ENCODE measurements at regions not wholly inside any gene's neighbourhood (a gene's known extent, or its start where the extent isn't known, plus 50 kb on each side); places are given as distances from the start of the nearest gene placed in this dataset.
"Not testable (repeated sequence)": the region's sequence is repeated elsewhere in the genome, so short reads cannot be mapped to it uniquely, and the experiment has no call there.

- DNase-seq (ENCODE audit: low read depth in 4 of 4, low spot score in 2 of 4) = no peak
Observed at GRCh38 chr2:149781263-149781808, 193.8 kb upstream of the MMADHC start.

- no peak for DNase-seq (ENCODE audit: low read depth in 4 of 4, low spot score in 2 of 4)
Observed at GRCh38 chr2:149773006-149773405, 185.4 kb upstream of the MMADHC start.

- no peak for DNase-seq (ENCODE audit: low read depth in 4 of 4, low spot score in 2 of 4)
Observed at GRCh38 chr2:149768320-149768799, 180.8 kb upstream of the MMADHC start.

DNA sequence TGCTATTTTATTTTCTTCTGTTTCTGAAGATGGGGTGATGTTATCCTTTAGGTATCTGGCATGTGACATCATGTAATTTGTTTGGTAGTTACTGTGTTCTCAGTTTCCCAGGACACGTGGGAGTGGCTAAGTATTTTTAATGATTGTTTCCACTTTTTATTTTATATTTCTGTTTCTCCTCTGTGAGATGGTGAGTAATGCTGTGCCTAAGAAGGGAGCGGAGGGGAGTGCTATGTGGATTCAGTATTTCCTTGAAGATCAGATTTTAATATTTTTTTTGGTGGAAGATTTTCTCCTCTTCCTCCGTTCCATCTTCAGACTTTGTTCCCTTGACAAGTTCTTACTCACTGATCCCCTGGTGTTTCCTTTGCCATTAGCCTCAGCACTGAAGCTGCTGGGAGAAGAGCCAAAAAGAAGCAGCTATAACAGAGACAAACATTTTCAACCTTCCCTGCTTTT lies 180.0 kb upstream of the MMADHC start:
- DNase-seq (ENCODE audit: low read depth in 4 of 4, low spot score in 2 of 4) = no peak

GRCh38 chr2:149766339-149766738 lies 178.8 kb upstream of the MMADHC start:
- no peak for DNase-seq (ENCODE audit: low read depth in 4 of 4, low spot score in 2 of 4)

- no peak for DNase-seq (ENCODE audit: low read depth in 4 of 4, low spot score in 2 of 4)
Observed at GRCh38 chr2:149765636-149766035, 178.1 kb upstream of the MMADHC start.

- DNase-seq (ENCODE audit: low read depth in 4 of 4, low spot score in 2 of 4) = no peak
Observed at GRCh38 chr2:149765003-149765402, 177.4 kb upstream of the MMADHC start.

- DNase-seq (ENCODE audit: low read depth in 4 of 4, low spot score in 2 of 4) = no peak
Observed at GRCh38 chr2:149763358-149763757, 175.8 kb upstream of the MMADHC start.

- no peak for DNase-seq (ENCODE audit: low read depth in 4 of 4, low spot score in 2 of 4)
Observed at GRCh38 chr2:149761611-149762010, 174.0 kb upstream of the MMADHC start.

DNA sequence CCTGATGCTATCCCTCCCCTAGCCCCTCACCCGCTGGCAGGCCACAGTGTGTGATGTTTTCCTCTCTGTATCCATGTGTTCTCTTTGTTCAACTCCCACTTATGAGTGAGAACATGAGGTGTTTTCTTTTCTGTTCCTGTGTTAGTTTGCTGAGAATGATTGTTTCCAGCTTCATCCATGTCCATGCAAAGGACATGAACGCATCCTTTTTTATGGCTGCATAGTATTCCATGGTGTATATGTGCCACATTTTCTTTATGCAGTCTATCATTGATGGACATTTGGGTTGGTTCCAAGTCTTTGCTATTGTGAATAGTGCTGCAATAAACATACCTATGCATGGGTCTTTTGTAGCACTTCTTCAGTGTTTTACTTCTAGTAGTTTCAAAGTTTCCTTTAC lies 171.8 kb upstream of the MMADHC start:
- DNase-seq (ENCODE audit: low read depth in 4 of 4, low spot score in 2 of 4) = not testable (repeated sequence)

DNA sequence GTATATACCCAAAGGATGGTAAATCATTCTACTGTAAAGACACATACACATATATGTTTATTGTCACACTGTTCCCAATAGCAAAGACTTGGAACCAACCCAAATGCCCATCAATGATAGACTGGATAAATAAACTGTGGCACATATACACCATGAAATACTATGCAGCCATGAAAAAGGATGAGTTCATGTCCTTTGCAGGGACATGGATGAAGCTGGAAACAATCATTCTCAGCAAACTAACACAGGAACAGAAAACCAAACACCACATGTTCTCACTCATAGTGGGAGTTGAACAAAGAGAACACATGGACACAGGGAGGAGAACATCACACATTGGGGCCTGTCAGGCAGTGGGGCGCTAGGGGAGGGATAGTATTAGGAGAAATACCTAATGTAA lies 167.1 kb upstream of the MMADHC start:
- not testable (repeated sequence) for DNase-seq (ENCODE audit: low read depth in 4 of 4, low spot score in 2 of 4)

DNA sequence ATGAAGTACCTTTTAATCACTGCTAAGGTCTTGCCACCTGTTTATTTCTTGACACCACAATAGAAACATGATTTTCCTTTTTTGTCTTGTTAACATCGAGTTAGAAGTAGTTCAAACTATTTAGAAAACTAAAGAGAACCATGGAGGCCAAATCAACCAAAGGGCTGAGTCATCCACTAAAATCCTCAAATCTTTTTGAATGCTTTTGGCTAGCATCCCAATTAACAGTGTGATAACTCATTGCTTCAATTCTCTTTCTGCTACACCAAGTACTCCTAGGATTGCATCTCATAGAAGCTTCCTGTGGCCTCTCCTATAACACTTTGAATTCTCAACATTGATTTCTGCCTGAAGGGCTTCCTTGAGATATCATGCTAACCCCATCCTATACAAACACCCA lies 159.9 kb upstream of the MMADHC start:
- DNase-seq (ENCODE audit: low read depth in 4 of 4, low spot score in 2 of 4) = no peak

DNA sequence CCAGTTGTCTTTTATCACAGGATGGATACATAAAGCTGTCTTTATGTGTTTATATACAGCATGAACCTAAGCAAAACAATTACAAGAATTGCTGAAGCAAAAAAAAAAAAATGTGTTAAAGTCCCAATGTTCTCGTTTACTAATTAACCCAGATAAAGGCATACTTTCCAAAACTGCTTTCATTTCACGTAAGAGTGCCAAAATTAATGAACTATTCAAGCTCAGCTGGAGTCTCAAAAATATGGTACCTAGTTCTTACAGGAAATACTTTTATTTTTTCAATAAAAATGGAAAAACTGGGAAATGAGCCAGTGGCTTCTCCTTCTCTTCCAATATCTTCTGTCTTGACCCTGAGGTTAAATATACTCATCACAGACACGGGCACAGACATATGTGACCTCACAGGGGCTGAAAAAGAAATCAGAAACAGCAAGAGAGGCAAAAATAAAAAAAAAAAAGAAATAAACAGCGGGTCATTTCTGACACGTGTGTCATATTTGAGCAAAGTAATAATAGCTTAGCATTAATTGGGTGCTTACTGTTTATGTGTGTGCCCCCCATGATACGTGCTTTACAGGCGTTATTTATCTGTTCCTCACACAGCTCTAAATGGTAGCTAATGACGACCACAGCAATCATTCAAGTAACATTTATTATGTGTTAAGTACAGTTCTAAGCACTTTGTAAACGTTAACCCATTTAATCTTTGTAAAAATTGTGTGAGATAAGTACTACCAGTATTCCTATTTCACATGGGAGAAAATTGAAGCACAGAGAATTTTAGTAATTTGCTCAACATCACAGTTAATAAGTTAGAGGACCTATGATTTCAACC lies 158.0 kb upstream of the MMADHC start:
- DNase-seq (ENCODE audit: low read depth in 4 of 4, low spot score in 2 of 4) = no peak

GRCh38 chr2:149744865-149745264 lies 157.3 kb upstream of the MMADHC start:
- no peak for DNase-seq (ENCODE audit: low read depth in 4 of 4, low spot score in 2 of 4)

GRCh38 chr2:149743842-149744448 lies 156.4 kb upstream of the MMADHC start:
- no peak for DNase-seq (ENCODE audit: low read depth in 4 of 4, low spot score in 2 of 4)

DNA sequence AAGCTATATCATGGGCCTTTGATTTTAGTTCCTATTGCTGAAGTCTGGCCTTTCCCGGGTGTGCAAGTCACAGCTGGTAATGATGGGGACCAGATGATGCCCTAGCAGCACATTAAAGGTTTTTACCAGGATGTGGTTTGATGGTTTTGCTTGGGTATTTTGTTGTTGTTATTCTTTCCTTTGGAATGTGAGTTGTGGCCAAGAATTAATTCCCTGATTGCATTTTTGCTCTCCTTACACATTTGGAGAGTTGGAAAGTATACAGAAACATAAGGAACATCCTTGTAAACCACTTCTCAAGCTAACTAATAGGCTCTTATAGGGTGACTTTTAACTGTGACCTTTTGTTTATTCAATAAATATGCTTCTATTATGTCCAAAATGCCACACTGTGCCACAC lies 154.1 kb upstream of the MMADHC start:
- no peak for DNase-seq (ENCODE audit: low read depth in 4 of 4, low spot score in 2 of 4)

DNA sequence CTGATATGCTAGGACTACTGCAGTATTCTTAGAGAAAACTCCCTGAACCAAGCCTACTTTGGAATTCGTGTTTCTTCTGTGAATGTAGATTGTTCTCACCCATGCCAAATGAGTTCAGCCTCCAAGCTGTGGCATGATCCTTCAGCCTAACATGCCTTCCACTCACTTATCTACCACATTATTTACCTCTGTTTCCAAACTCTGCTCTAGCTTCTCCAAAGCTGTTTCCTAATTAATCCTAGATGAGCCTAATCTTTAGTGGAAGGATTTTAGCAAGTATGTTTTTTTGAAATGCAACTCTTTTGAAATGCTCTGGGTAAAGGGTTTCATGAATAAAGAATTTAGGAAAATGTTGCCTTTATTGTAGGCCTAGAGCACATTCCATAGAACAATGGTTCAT lies 152.9 kb upstream of the MMADHC start:
- no peak for DNase-seq (ENCODE audit: low read depth in 4 of 4, low spot score in 2 of 4)

GRCh38 chr2:149739883-149740265 lies 152.3 kb upstream of the MMADHC start:
- DNase-seq (ENCODE audit: low read depth in 4 of 4, low spot score in 2 of 4) = no peak

DNA sequence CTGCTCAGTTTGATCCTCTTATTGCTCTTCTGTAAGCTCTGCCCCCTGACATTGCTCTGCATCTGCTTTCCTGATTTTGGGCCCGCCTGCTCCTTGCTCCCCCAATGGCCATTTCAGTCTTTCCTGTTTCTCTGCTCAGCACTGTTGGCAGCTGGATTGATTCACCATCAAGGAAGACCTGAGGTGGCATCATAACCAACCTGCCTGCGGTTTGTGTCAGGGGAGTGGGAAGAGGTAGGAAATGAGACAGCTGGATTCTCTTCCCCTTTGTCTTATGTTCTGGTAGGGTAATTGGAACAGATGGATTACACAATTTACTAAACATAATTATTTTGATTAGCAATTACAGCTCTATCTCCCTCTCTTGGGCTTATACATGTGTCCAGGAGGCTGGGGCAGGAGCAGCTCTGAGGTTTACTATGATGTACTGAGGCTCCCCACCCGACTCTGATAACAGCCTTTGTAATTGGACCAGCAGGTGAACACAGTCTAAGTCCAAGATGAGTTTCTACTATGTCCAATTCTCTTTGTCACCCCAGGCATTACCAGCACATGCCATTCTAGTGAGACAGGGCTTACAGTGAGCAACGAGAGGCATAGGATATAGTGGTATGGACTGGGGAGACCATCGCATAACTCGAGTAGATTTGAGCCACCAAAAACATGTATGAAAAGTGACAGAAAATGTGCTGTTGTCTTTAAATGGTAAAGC lies 151.8 kb upstream of the MMADHC start:
- no peak for DNase-seq (ENCODE audit: low read depth in 4 of 4, low spot score in 2 of 4)

- no peak for DNase-seq (ENCODE audit: low read depth in 4 of 4, low spot score in 2 of 4)
Observed at GRCh38 chr2:149738767-149739166, 151.2 kb upstream of the MMADHC start.

DNA sequence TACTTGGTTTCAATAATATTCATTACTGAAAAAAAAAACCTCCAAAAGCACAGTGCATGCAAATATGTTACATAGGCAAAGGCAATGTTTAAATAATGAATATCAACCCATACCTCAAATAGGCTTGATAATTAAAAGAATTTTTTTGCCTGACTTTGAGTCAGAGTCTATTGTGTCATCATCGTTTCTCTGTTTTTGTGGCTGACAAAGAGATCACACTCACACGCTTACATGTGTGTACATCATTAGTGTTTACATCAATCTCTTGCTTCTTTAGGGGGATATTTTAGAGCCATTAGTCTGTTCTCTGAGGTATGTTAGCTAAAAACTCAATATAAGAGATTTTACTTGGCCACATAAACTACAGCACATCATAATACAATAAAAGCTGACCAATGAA lies 150.3 kb upstream of the MMADHC start:
- no peak for DNase-seq (ENCODE audit: low read depth in 4 of 4, low spot score in 2 of 4)
